ENCODE measurements at regions not wholly inside any gene's neighbourhood (a gene's known extent, or its start where the extent isn't known, plus 50 kb on each side); places are given as distances from the start of the nearest gene placed in this dataset.
"Not testable (repeated sequence)": the region's sequence is repeated elsewhere in the genome, so short reads cannot be mapped to it uniquely, and the experiment has no call there.

DNA sequence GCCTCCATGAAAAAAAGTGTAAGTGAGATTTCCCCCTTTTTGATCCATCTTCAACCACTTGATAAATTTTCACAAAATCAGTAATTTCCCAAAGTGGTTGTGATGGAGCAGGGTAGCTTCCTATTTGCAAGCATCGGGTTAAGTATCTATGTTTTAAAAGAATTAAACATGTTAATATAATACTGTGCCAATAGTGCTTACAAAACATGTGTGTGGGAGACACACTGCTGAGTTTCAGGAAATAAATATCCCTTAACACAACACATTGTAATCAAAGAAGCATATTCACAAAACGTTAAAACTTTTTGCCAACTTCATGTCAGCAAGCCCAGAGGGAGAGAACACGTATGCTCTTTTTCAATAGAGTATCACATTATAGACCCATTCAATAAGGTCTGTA lies 526.9 kb downstream of the TTLL7 start:
- not testable (repeated sequence) for DNase-seq (ENCODE audit: low read depth in 2 of 2)

DNA sequence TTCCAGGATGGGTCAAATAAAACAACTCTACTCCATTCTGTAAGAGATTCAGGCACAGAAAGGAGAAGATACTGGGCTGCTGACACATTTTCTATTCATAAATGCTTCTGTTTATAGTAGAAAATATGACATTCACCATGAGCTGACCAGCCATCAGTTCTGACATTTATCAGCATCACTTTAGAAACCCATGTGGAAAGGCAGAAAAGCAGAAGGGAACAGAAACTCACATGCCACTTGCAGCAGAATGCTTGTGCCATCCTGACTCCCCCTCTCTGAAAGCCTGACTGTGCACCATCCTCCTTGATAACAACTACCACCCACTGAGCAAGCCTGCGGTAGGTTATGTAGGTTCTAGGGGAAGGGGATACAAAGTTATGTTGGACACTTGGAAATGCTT lies 527.7 kb downstream of the TTLL7 start:
- DNase-seq (ENCODE audit: low read depth in 2 of 2): not testable (repeated sequence)

DNA sequence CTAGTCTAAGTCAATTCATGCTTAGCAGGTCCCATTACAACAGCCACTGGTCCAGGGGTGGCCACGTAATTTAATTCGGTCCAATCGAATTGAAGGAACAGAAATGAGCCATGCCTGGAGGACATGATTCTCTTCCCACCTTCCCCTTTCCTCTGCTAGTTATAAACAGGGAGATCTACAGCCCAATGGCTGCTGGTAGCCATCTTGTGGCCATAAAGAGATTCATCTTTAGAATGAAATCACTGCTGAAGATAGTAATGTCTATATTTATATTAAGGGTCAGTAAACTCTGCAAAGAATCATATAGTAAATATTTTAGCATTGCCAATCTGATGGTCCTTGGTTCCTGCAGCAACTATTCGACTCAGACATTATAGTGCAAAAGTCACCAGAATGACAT lies 530.6 kb downstream of the TTLL7 start:
- not testable (repeated sequence) for DNase-seq (ENCODE audit: low read depth in 2 of 2)

DNA sequence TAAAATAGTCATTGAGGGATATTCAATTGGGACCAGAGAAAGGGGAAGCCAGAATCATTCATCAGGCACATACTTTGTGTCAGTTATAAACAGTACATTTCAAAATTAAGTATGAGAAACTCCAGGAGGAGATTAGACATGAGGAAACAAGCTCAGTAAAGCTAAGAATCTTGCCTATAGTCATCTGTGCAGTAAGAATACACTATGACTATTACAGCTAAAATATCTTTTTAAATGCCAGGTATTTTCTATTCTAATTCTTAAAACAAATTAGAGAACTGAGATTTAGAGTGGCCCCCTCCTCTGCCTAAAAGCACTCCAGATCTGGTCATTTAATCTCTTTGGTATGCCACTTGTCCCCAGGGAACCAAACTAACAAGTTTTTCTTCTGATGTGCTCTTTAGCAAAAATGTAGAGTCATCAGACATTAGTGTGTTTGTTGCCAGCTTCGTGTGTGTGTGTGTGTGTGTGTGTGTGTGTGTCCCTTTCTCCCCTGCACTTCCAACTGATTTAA lies 541.1 kb downstream of the TTLL7 start:
- not testable (repeated sequence) for DNase-seq (ENCODE audit: low read depth in 2 of 2)

DNA sequence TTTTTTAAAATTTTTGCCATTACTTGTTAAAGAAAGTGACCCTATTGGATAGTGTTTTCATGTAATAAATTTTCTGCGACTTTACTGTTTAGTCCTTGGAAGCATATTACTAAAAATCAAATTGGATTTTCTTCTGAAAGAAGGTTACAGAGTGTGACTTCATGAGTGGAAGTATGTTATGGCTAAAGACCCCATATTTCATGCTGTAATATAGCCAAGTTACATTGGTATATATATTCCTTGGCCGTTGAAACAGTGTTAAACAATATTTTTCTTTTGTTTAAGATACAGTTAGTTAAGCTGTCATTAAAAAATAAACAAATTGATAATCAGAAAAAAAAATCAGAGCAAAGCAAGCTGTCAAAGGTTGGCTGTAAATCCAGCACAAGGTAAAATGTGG lies 541.7 kb downstream of the TTLL7 start:
- not testable (repeated sequence) for DNase-seq (ENCODE audit: low read depth in 2 of 2)

DNA sequence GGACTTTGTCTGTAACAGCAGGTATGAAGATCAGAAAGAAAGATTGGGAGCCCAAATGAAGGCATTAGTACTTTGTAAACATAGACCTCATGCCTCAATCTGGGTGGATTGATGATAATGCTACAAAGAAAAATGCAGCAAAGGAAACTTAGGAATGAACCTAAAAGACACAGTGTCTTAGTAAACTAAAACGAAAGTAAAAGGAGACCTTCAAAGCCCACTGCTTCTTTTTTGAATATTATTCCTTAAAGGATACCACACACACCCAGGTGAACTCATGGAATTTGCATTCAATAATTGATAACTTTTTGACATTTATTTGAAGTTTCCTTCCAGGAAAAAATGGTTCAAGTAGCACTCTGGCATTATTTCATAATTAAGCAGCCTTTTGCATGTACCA lies 543.2 kb downstream of the TTLL7 start:
- DNase-seq (ENCODE audit: low read depth in 2 of 2): not testable (repeated sequence)

DNA sequence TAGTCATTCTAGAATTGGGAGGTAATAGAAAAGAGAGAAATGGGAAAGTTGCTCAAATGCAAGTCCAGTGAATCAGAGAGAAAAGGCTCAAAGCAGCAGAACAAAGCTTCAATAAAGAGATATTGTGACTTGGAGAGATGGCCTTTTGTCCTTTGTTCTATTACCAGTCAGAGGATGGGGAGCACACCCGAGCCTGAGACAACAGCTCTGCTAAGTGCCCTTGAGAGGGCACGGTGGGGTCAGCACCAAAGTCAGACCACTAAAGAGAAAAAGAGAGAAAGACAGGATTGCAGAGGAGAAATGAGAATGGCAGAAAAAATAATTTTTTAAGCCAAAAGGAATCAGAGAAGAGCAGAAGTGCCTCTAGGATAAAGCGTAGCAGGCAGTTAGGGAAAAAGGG lies 553.1 kb downstream of the TTLL7 start:
- not testable (repeated sequence) for DNase-seq (ENCODE audit: low read depth in 2 of 2)

DNA sequence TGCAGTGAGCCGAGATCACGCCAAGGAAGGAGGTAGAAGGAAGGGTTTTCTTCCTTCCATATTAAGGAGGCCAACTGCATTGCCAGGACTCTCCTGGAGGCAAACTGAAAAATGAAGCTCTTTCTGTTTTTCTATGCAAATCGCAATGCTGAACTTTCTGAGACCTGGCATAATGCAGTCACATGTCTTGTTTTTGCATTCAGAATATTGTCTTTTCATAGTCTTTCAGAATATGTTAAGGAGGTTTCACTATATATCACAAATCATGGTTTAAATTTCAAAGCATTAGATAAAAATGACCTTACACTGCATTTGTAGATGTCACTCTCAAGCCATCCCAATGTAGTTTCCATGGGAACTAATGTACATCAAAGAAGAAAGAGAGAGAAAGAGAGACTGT lies 556.5 kb downstream of the TTLL7 start:
- DNase-seq (ENCODE audit: low read depth in 2 of 2): not testable (repeated sequence)

DNA sequence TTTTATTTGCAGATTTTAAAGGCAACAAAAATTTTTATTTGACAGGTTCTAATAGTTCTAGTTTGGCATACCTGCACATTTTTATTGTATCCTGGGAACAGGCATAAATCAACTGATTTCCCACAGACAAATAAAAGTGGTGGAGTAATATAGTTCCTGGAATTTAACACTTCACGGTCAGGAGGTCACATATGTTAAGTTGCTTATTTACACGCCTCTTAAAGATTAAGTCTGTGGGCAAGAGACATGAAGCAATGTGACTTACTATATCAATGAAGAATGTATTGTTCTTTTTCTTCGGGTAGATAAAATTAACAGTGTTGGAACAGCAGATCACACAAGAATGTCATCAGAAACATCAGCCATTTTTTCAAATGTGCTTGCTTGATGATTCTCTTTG lies 558.3 kb downstream of the TTLL7 start:
- DNase-seq (ENCODE audit: low read depth in 2 of 2): peak; percentile 83 to 85

DNA sequence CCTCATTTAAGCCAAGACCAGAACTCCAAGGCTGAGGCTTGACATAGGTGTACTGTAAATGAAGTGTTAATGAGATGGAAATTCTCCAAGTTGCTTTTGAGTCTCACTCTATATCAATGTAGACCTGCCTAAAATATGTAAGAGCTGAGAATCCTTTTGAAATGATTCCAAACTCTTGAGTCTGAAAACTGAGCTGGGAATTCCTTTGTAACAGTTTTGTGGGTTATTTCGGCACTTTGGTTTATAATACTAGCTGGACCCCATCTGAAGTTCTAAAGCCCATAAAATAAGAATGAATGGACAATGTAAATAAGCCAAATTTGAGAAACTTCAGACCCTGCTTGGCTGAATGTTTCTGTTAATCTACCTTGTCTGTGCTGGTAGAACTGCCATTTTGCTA lies 558.9 kb downstream of the TTLL7 start:
- peak; percentile 37 to 42 for DNase-seq (ENCODE audit: low read depth in 2 of 2)

DNA sequence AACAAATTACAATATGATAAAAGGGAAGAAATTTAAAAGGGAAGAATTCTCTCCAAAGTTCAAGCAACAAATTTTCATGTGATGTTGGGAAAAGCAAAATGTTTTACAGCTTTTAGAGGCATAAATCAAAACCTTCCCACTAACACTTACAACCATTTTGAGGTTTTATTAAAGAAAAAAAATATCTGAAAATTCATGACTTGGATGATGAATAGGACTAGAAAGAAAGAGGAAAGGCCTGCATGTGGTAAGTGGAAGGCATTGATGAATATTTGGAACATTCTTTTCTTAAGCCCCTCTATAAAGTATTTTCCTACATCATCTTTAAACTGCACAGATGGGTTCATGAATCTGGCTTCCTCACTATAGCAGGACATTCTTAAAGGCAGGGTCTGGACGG lies 560.6 kb downstream of the TTLL7 start:
- peak; percentile 42 to 61 for DNase-seq (ENCODE audit: low read depth in 2 of 2)

DNA sequence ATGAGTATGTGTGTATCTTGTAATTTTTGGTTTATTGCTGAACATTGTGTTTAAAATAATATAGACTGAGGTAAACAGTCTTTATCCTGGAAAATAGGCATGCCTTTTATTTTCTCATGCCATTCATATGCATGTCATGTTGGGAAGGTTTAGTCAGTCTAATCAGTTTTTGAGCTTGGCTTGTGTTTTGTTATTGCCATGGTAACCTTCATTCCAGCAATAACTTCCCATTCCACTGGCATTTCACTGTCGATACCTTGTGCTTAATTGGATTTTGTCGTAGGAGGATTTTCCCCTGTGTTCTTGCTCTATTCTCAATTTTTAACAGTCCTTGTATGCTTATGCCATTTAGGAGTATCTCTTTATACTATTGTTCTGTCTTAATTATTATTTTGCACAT lies 563.6 kb downstream of the TTLL7 start:
- DNase-seq (ENCODE audit: low read depth in 2 of 2): not testable (repeated sequence)

DNA sequence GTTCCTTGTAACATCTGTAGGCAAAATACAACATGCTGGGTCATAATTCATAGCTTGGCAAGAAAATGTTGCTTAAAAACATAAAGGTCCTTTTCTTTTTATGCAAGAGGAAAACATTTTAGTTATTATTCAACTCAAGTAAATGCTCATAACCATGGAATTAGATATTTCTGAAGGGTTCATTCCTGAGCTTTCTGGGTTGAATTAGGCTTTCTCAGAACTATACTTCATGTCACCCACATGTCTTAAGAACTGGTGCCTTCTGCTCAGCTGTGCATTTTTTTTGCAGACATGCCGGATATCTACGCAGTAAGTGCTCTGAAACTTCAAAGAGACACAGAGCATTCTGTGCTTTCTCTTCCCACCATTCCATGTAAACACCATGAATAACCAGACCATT lies 571.4 kb downstream of the TTLL7 start:
- peak; percentile 51 to 63 for DNase-seq (ENCODE audit: low read depth in 2 of 2)

DNA sequence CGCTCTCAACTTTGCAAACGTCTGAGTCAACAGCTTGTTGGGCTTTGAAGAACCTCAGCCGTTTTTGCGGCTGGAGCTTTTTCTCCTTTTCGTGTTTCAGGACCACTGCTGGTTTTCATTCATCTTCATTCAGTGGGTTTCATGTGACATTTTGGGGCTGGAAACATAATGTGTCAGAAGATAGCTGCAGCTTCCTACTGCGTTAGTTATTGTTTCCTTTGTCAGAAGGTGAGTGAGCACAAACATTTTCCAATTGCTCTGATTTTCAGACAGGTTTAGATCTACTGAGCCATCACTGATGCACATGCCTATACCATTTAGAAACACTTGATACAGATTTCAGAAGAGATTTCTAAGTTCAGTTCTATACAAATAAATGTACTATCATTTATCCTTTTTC lies 575.5 kb downstream of the TTLL7 start:
- DNase-seq (ENCODE audit: low read depth in 2 of 2): not testable (repeated sequence)

DNA sequence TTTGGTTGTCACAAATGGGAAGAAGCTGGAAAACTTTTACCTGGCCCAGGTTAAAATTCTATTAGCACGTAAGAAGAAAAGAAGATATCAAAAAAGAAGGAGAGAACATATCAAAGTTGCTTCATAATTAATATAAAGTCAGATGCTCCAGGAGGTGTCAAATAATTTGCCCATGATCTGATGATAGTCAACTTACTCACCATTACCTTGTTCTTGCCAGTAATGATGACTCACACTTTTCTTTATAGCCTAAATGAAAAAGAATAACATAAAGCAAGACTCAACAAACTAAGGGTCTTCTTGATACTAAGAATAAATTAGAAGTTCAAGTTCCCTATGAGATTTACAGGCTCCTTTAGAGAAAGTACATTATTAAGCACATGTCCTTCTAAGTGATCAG lies 580.4 kb downstream of the TTLL7 start:
- DNase-seq (ENCODE audit: low read depth in 2 of 2): no peak

DNA sequence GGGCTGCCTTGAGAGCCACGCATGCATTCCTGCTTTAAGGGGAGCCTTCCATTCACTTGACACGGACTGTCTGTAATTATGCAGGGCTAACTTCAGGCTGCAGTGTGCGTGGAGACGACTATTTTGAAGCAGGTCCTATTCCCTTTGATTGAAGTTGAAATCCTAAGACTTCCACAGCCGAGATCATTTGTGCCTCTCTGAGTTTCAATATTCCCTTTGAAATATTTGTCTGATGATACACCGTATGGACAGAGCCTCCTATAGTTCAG lies 585.2 kb downstream of the TTLL7 start:
- not testable (repeated sequence) for DNase-seq (ENCODE audit: low read depth in 2 of 2)

DNA sequence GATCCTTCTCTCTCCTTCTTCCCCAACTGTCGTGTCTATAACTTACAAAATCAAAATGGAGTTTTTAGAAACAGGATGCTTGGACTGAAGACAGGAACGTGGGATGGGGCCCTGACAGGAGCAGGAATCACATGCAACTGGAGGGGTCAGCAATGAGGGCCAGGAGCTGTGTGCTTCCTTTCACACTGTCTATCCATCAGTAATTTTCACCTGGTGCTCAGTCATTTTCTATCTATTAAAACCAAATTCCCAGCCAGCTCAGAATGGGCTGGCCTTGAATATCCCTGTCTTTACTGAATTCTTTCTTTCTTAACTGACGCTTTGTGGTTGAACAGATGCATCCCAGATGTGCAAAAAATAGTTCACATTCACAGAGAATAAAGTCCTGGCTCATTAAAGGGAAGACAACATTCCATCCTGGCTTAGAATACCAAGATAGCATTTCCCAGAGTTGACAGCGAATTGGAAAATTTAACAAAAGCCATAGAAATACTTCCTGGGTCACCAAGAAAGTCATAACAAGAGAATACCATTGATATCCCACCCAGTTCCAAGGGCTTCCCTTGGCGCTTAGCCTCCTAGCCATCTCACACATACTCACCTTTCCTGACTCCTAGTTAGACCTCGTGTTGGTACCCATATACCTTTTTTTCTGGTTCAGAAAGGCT lies 588.1 kb downstream of the TTLL7 start:
- peak; percentile 61 to 69 for DNase-seq (ENCODE audit: low read depth in 2 of 2)

DNA sequence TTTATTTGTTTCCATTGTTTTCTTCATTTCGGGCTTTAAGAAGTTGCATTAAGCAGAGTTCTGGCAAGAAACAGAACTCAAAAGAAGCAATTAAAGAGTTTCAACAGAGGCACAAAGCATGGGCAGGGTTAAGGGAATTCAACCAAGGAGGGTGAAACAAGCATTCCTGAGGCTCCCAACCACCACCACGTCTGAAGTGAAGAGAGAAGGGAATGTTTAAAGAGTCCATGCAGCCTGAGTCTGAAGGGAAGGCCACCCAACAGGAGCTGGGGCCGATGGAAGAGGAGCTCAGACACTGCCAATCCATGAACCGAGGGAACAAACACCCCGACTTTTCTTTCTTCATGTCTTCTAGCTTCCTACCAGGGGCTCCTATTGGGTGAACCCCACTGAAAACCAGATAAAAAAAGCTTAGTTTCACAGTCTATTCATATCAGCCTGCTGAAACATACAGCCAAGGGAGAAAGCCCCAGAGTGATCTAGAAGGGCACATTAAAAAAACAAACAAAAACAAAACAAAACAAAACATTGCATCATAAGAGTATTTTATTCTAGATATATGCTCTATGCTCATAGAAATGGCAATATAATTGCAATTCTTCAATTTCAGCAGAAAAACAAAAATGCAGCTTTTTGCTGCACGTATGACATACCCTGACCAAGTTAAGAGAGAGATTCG lies 592.1 kb downstream of the TTLL7 start:
- not testable (repeated sequence) for DNase-seq (ENCODE audit: low read depth in 2 of 2)

DNA sequence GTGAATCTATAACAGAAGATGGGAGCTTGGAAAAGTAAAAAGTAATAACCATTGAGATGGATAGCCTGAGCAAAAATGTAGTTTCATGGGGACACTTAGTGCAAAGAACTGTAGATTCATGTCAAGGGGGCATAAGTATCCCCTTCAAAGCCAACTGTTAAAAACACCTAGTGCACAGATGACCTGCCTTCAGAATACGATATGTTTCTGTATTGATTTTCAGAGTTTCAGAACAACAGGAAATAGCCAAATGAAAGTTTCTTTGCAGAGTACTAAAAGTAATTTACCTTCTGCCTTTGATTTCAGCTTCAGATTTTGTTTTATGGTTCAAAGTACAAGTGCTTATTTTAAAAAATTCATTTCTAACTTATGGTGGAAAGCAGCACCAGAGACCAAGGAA lies 593.1 kb downstream of the TTLL7 start:
- not testable (repeated sequence) for DNase-seq (ENCODE audit: low read depth in 2 of 2)

DNA sequence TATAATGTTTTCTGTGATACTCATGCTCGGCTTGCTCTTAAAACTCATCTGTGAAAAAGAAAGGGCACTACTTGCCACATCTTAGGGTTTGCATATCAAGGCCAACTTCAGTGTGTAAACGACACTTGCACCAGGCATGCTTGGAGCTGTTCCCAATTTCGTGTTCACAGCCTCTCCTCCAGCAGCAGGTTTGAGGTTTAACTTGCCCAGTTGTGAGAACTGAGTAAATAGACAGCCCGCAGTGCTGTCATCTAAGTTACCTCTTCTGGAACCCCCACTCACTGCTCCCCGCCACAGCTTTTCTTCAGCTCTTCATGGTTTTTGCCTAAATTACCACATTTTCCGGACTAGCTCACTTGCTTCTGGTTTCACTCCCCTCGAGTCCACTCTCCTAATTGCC lies 595.4 kb downstream of the TTLL7 start:
- DNase-seq (ENCODE audit: low read depth in 2 of 2): not testable (repeated sequence)

DNA sequence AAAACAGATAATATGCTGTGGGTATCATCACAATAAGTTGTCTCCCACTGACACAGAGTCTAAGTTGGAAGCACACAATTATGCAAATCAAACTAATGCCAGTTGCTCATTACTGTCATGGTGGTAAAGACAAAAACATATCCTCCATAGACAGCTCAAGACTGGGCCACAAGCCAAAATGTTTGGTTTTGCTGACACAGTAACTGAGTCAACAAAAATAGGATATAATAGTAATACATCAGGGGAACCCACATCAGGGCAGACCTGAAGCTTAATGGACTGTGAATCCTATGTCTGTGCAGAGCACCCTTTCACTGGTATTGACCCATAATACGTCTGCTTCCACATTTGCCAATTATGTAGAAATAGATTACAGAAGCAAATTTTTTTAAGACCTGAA lies 597.8 kb downstream of the TTLL7 start:
- DNase-seq (ENCODE audit: low read depth in 2 of 2): not testable (repeated sequence)

DNA sequence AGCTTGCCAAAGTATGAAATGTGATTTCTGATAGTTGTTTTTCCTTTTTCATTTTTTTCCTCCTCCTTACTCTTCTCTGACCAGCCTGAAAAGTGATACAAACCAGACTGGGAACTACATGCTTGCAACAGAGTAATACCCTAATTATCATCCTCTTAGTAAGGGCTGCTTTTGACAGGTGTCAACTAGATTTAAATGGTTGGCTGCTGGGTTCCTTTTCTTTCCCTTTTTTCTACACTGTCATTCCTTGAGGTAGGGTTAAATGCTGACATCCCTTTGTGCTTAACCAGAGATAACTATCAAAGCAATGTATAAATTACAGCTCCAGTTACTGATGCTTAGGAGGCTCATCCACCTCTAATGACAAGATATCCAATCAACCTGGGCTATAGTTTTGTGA lies 598.8 kb downstream of the TTLL7 start:
- DNase-seq (ENCODE audit: low read depth in 2 of 2): not testable (repeated sequence)

DNA sequence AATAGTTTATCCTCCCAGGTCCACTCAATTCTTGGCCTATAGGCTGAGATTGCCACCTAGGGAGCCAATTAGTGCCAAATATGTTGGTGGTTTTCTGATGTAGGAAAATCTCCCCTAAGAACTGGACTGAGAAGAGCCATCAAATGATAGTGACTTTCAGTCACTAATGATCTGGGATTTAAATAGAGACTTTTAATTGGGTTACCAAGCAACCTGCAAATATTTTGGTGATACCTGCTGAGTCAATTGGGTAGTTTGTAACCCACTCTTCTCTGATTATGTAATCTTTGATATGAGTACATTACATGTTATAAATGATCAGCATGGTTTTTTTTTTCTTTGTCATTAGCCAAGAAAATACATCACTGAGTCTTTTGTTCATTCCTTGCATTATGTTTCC lies 600.8 kb downstream of the TTLL7 start:
- not testable (repeated sequence) for DNase-seq (ENCODE audit: low read depth in 2 of 2)

DNA sequence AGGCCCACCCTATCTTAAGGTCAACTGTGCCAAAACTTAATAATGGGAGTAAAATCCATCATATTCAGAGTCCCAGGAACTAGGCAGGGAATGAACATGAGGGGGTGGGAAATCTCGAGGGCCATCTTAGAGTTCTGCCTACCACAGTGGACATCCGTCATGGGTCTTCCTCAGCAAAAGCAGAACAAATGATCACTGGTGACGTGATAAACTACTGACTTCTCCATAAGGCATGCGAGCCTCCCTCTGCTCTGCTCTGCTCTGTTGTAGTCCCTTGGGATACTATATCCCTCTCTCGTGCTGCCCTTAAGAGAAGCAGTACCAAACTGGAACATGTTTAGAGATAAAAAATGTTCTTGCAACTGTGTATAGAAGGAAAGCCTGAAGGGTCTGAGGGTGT lies 603.8 kb downstream of the TTLL7 start:
- DNase-seq (ENCODE audit: low read depth in 2 of 2): not testable (repeated sequence)

Data from fibroblast of skin of left quadriceps (primary cell).